Right lobe of liver (tissue), 4 donors: ENCODE measurements at regions not wholly inside any gene's neighbourhood (a gene's known extent, or its start where the extent isn't known, plus 50 kb on each side); places are given as distances from the start of the nearest gene placed in this dataset.

Experiments used
- CTCF ChIP-seq, 4 donors: fragments of 200-600 bp in 3 of 4; fragments of 450-650 bp in 1 of 4; IDR thresholded peaks; one replicate each; pipeline versions ENCODE4 v1.5.1 to v1.8.0; 2016 to 2022; ENCODE audit warnings: antibody characterized with exemption in 4 of 4, mild to moderate bottlenecking in 2 of 4
- POLR2A ChIP-seq: fragments of 450-650 bp; IDR thresholded peaks from one replicate; pipeline ENCODE4 v1.6.1; 2017; ENCODE audit warnings: antibody characterized with exemption, mild to moderate bottlenecking
- donor health status: DM: no; HTN: no; CAD: no.
- donor health status: DM: no; HTN: no; CAD: no.
- donor health status: DM: no; HTN: yes; CAD: no.

GRCh38 chr1:199029855-199030254 lies 391.0 kb downstream of the PTPRC start:
- TF ChIP-seq CTCF (IDR thresholded peaks at IDR 0.05) (no peak), POLR2A (no peak)
